GM21515 (cell line): ENCODE measurements at regions not wholly inside any gene's neighbourhood (a gene's known extent, or its start where the extent isn't known, plus 50 kb on each side); places are given as distances from the start of the nearest gene placed in this dataset.
A peak's percentile ranks its signal among the peaks of the same experiment; 100 is the strongest.

Experiments used
- ATAC-seq: cut with Tn5 transposase; IDR thresholded peaks from one replicate; pipeline ENCODE4 v1.9.1; 2021; ENCODE audit not compliant: unreplicated experiment

- ATAC-seq: no peak
These were observed 82.0 kb upstream of the EEA1 start for GRCh38 chr12:93011100-93011499.

GRCh38 chr12:93015871-93016751 is 87.0 kb upstream of the EEA1 start:
- ATAC-seq: no peak

- no peak for ATAC-seq
These were observed 87.8 kb upstream of the EEA1 start for GRCh38 chr12:93016752-93017350.

GRCh38 chr12:93018610-93019009 is 89.5 kb upstream of the EEA1 start:
- ATAC-seq: no peak

GRCh38 chr12:93019212-93019927 is 90.3 kb upstream of the EEA1 start:
- ATAC-seq: no peak

GRCh38 chr12:93019975-93020630 is 91.0 kb upstream of the EEA1 start:
- ATAC-seq: no peak

- ATAC-seq: no peak
These were observed 91.8 kb upstream of the EEA1 start for GRCh38 chr12:93020631-93021597.

- ATAC-seq: no peak
These were observed 93.7 kb upstream of the EEA1 start for GRCh38 chr12:93022603-93023340.

- peak; percentile 66 for ATAC-seq
These were observed 96.3 kb upstream of the EEA1 start for GRCh38 chr12:93025145-93026103.

GRCh38 chr12:93027041-93027440 is 97.9 kb upstream of the EEA1 start:
- ATAC-seq: no peak

- ATAC-seq: no peak
These were observed 100.0 kb upstream of the EEA1 start for GRCh38 chr12:93029091-93029490.

GRCh38 chr12:93031028-93031427 is 101.9 kb upstream of the EEA1 start:
- no peak for ATAC-seq

GRCh38 chr12:93032758-93033157 is 103.7 kb upstream of the EEA1 start:
- no peak for ATAC-seq

GRCh38 chr12:93033948-93034347 is 104.9 kb upstream of the EEA1 start:
- ATAC-seq: no peak

GRCh38 chr12:93039062-93039461 is 110.0 kb upstream of the EEA1 start:
- no peak for ATAC-seq

- no peak for ATAC-seq
These were observed 110.8 kb upstream of the EEA1 start for GRCh38 chr12:93039930-93040329.

GRCh38 chr12:93040367-93040766 is 111.3 kb upstream of the EEA1 start:
- no peak for ATAC-seq

- ATAC-seq: no peak
These were observed 112.3 kb upstream of the EEA1 start for GRCh38 chr12:93041416-93041815.
